Kasumi-1 (cell line): ENCODE measurements at regions not wholly inside any gene's neighbourhood (a gene's known extent, or its start where the extent isn't known, plus 50 kb on each side); places are given as distances from the start of the nearest gene placed in this dataset.
"Not testable (repeated sequence)": the region's sequence is repeated elsewhere in the genome, so short reads cannot be mapped to it uniquely, and the experiment has no call there.

Source experiments
- DNase-seq, 2 experiments: peaks; one replicate each; lab custom pipeline; 2025; lab: John Stamatoyannopoulos, UW

- no peak for DNase-seq
Observed at GRCh38 chr1:219560856-219561255, 52.0 kb downstream of the ZC3H11B start.

DNA sequence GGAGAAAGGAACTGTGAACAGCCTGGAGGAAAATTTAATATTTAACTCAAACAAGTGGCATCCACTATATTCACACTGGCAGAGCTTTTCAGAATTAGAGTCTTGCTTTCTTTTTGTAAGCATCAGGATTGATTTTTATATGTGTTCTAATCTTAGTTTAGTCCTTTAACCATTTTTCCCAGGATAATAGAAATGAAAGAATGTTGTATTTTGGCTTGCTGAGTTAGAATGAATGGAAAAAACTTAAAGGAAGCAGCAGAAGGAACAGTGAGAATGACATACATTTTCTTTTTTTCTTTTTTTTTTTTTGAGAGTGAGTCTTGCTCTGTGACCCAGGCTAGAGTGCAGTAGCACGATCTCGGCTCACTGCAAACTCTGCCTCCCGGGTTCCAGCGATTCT is 53.0 kb downstream of the ZC3H11B start:
- DNase-seq, result no peak

- DNase-seq, result no peak
Observed at GRCh38 chr1:219555806-219556205, 57.1 kb downstream of the ZC3H11B start.

- no peak for DNase-seq
Observed at GRCh38 chr1:219555031-219555692, 57.7 kb downstream of the ZC3H11B start.

- no peak for DNase-seq
Observed at GRCh38 chr1:219553934-219554502, 58.9 kb downstream of the ZC3H11B start.

DNA sequence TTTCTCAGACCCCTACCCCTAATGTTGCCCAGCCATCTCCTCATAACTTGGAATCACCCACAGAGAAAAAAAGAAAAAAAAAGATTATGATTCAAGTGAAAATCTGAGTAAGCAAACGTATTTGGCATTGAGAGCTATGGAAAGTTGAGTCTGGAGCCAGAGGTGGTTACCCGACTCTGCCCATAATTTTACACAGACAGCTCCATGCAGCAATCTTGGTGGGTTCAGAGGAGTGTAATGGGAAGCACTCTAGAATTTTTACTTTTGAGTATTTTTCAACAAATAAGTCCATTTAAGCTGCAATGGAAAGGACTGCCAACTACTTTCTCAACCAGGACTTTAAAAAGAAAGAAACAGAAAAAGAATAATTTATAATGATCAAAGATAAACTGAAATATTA is 62.7 kb downstream of the ZC3H11B start:
- no peak for DNase-seq

GRCh38 chr1:219549215-219549614 is 63.7 kb downstream of the ZC3H11B start:
- no peak for DNase-seq

- DNase-seq, result no peak
Observed at GRCh38 chr1:219548386-219548785, 64.5 kb downstream of the ZC3H11B start.

GRCh38 chr1:219545756-219546155 is 67.1 kb downstream of the ZC3H11B start:
- DNase-seq, result not testable (repeated sequence)

- peak in 1 of 2 experiments; percentile 3 for DNase-seq
Observed at GRCh38 chr1:219544163-219544846, 68.6 kb downstream of the ZC3H11B start.

GRCh38 chr1:219542828-219543518 is 69.9 kb downstream of the ZC3H11B start:
- no peak for DNase-seq

DNA sequence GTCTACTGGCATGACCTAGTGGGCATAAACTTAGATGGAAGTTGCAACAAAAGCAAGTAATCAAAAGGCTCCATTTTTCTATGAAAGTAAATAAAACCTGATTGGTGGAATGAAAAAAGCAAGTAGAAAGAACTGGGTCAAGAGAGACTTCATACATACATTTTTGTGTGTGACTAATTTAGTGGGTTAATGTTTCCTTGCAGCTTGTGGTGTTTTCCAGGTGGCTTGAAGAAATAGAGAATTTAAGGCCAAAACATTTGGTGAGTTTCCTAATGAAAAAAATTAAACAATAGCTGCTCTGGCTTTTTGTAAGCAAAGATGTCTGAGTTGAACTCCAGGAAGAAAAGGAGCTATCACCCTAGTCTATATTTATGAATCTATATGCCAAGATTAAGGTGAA is 71.0 kb downstream of the ZC3H11B start:
- no peak for DNase-seq

DNA sequence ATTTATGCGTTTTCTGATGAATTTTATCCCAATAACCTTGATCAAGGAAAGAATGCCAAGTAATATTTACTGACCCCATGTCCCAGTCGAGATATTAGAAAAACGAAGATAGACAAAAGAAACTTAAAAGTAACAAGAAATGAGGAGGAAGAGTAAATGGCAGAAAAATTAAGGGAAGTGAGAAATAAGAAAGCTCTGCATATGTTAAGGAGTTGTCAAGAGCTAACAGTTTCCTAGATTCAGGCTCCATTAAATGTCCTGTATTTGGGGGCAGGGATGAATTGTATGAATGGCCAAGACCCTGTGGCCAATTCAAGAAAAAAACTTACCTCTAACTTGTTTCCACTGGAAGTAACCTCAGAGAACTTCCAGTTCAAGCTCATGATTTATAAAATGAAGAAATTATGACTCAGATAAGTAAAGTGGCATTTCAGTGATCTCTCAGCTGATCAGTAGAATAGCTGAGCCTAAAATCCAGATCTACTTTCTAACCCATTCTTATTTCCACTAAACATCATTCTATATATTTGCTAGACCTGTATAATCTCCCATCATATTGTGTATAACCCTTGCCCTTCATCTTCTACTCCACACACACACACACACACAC is 73.2 kb downstream of the ZC3H11B start:
- no peak for DNase-seq

GRCh38 chr1:219538886-219539285 is 74.0 kb downstream of the ZC3H11B start:
- no peak for DNase-seq

DNA sequence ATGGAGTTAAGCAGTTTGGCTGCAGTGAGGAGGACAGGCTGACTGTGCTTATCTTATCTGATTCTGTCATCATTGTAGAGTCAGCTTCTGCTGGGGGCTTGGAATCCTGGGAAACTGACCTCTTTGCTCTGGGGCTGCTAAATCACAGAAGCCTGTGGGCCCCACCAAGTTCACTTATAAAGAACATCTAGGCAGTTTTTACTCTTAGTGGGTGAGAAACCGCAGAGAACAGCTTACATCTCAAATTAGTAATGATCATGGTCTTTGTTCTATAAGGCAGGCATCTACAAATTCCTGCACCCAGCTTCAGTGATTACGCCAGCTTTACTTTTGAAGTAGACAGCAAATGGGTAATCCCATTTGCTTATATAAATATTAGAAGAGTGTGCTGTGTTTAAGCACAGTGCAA is 75.7 kb downstream of the ZC3H11B start:
- no peak for DNase-seq

DNA sequence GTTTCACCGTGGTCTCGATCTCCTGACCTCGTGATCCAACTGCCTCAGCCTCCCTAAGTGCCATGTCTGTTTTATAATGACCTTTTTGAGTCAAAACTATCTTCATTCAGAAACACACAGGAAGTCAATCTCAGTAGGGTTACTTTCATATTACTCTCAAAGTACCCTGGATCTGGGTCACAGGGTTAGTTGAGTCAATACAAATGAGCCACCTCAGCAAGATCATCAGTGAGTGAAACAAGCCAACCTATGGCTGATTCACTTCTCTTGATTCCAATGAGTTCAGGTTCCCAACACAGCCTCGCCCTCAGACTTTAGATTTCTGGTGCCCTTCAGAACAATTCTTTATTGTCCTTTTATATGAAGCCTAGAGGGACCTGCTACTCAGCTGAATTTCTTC is 76.9 kb downstream of the ZC3H11B start:
- DNase-seq, result no peak

DNA sequence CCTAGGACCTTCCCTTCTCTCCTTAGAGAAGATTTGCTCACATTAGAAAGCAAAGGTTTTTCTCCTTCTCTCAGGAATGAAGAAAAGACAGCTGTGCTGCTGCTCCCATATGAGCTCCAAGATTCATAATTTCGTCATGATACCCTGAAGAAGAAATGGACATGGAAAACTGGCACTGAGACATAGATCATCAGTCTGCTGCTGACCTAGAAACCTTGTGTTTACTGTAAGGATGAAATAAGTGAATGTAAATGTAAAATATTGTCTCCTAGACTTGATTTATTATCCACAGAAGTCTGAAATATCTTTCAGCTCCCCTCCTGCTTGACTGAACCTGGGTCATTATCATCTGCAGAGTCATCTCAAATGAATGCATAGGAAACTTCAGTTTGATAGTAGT is 77.9 kb downstream of the ZC3H11B start:
- DNase-seq, result no peak

DNA sequence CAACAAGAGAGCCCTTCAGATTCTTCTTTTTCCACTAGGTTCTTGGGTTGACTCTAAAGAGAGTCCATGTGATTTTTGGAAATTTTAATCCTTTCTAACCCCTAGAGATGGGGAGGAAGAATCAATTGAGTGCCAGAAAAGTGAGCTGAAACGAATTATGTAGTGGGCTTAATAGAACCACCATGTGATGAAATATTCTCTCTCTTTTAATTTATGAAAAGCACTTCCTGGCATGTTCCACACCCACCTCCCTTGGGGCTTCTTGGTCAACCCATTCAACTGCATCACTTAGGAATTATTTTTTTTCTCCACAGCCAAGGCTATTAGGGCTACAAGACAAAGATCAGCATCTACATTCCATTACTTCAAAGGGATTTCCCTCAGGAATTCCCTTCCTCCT is 79.6 kb downstream of the ZC3H11B start:
- no peak for DNase-seq

DNA sequence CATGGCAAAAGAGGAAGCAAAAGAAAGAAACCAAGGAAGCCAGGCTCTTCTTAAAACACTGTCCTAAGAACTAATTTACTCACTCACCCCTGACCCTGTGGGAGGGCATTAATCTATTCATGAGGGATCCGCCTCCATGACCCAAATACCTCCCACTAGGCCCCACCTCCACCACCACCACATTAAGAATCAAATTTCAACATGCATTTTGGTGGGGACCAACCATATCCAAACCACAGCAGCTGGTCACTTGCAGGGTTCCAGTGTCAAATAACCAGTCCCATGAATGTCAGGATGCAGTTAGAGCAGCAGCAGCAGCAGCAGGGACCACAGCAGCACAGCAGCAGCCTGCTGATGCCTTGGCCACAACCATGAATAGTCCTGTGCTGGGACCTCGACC is 83.8 kb downstream of the ZC3H11B start:
- peak in 1 of 2 experiments; percentile 6 for DNase-seq

DNA sequence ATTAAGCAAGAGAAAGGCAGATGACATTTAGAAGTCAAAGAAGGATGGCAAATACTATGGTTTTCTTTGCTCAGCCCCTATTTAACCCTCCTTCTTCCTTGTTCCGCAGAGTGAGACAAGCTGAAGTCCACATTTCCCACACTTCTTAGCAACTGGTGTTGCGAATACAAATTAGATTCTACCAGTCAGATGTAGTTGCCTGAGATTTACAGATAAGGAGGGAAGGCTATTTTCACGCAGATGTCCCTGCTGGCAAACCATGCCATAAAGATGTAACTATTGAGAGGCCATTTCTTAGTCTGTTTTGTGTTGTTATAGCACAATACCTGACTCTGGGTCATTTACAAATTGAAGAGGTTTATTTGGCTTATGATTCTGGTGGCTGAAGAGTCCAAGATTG is 84.3 kb downstream of the ZC3H11B start:
- no peak for DNase-seq

DNA sequence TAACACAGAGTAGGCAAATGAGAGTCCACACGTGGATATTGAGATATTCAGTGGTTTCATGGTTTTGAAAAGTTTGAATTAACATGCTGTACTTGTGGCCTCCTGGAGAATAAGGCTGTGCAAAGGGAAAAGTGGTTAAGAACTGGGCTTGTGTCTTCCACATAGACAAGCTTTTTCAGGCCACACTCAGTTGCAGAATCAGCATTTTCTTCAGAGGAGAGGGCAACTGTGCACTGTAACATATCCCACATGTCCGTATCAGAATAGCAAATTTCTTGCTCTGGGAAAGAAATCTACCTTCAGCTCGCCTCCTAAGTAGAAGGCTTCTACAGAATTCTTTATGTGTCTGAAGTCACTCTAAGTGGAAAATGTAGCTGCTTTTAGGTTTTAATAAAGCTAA is 84.9 kb downstream of the ZC3H11B start:
- DNase-seq, result no peak

DNA sequence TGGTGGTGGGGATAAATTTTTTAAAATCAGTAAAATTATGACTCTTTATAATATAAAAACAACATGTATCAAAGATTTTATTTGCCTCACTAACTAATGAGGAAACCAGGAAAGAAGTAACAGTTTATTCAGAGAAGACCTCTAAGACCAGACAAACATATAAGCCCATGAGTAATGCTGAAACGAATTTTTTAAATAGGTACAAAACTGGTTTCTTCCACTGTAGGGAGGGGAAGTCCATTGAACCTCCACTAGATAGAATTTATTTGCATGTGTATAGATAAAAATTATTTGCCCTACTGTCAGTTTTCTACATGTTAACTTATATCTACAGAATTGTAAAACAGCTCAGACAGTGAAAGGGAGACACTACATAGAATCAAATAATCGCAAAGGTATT is 86.8 kb downstream of the ZC3H11B start:
- DNase-seq, result no peak

- no peak for DNase-seq
Observed at GRCh38 chr1:219523411-219523810, 89.5 kb downstream of the ZC3H11B start.
